HFFc6 (cell line): ENCODE measurements at regions not wholly inside any gene's neighbourhood (a gene's known extent, or its start where the extent isn't known, plus 50 kb on each side); places are given as distances from the start of the nearest gene placed in this dataset.

Experiments used
- DNase-seq: peaks from one replicate; pipeline ENCODE4 v3.0.0-alpha.2; 2018
- H3K27ac Mint-ChIP-seq: 2 replicates; pipeline ENCODE4 v1.8.0; 2020; ENCODE audit warnings: mild to moderate bottlenecking, mixed read lengths
- H3K27me3 Mint-ChIP-seq: 2 replicates; pipeline ENCODE4 v1.8.0; 2021; ENCODE audit warnings: mild to moderate bottlenecking, moderate library complexity, mixed read lengths; ENCODE audit not compliant: insufficient read depth
- H3K36me3 Mint-ChIP-seq: 2 replicates; pipeline ENCODE4 v1.8.0; 2021; ENCODE audit warnings: low read depth, mixed read lengths
- H3K4me1 Mint-ChIP-seq: 2 replicates; pipeline ENCODE4 v1.8.0; 2020; ENCODE audit warnings: low read depth, mixed read lengths
- H3K4me3 Mint-ChIP-seq: 2 replicates; pipeline ENCODE4 v1.8.0; 2020; ENCODE audit warnings: mild to moderate bottlenecking, moderate library complexity, mixed read lengths
- H3K9me3 Mint-ChIP-seq: 2 replicates; pipeline ENCODE4 v1.8.0; 2020; ENCODE audit warnings: mild to moderate bottlenecking, mixed read lengths
- CTCF ChIP-seq: fragments of 200-600 bp; sonication (generic); IDR thresholded peaks from 2 replicates; pipeline ENCODE4 v1.5.0; 2021; ENCODE audit warnings: antibody characterized with exemption, mild to moderate bottlenecking

- Mint-ChIP-seq H3K4me1 (no peaks in the 10 kb centered on the region), H3K4me3 (no peak overlapping the region), H3K9me3 (peaks cover 69% of the 10 kb centered on the region), H3K27ac (no peak overlapping the region), H3K36me3 (peaks cover 18% of the 10 kb centered on the region; the same call in 1 of the 2 replicates), H3K27me3 (peaks cover 1% of the 10 kb centered on the region)
- TF ChIP-seq CTCF: no peak
- DNase-seq: no peak
Measured at GRCh38 chr22:34000879-34001526, 80.7 kb upstream of the LARGE1 start.

- H3K27ac Mint-ChIP-seq: no peak overlapping the region
- H3K4me1 Mint-ChIP-seq: no peaks in the 10 kb centered on the region
- no peak for TF ChIP-seq CTCF
- DNase-seq: no peak
- no peak overlapping the region for H3K4me3 Mint-ChIP-seq
- peaks cover 18% of the 10 kb centered on the region; the same call in 1 of the 2 replicates for H3K36me3 Mint-ChIP-seq
- H3K27me3 Mint-ChIP-seq: peaks cover 1% of the 10 kb centered on the region
- H3K9me3 Mint-ChIP-seq: peaks cover 71% of the 10 kb centered on the region
Measured at GRCh38 chr22:34001701-34002466, 81.6 kb upstream of the LARGE1 start.

DNA sequence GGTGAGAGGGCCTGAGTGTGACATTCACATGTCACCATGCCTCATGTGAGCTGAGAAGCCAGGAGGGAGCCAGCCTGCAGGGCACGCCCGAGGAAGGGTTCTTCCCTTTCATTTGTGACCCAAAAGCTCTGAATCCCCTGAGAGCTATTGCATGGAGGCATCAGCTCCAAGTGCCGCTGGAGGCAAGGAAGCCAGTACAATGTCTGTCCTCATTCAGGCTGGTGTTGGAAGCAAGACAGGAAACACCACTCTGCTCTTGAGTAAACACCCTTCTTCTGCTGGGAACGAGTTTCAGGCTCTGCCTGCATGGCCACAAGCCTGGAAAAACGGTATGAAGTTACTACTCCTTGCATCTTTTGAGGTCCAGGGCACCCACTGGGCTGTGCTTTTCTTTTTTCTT lies 83.8 kb upstream of the LARGE1 start:
- Mint-ChIP-seq H3K9me3 (peaks cover 69% of the 10 kb centered on the region), H3K27ac (no peak overlapping the region), H3K27me3 (no peaks in the 10 kb centered on the region; the same call in none of the 2 replicates), H3K4me3 (no peak overlapping the region), H3K36me3 (peaks cover 23% of the 10 kb centered on the region; the same call in 1 of the 2 replicates), H3K4me1 (no peaks in the 10 kb centered on the region)
- DNase-seq: no peak
- no peak for TF ChIP-seq CTCF

DNA sequence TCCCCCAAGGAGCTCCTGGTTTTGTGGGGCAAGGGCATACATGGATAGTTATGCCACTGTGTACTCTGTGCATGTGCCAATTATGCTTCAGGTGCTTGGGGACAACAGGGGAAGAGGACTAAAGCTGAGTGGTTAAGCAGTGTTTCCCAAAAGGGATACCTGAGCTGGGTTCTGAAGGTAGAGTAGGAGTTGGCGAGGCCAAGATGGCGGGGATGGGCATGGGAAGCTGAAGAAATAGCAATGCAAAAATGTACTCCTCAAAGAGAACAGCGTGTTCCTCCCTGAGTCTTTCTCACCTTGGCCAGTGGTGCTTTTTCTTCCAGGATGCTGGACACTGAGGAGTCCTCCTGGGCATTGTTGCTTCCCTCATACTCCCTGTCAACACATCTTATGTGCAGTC lies 90.0 kb upstream of the LARGE1 start:
- Mint-ChIP-seq H3K4me1 (no peaks in the 10 kb centered on the region), H3K9me3 (peaks cover 71% of the 10 kb centered on the region), H3K27ac (no peak overlapping the region), H3K4me3 (no peak overlapping the region), H3K27me3 (no peaks in the 10 kb centered on the region; the same call in 1 of the 2 replicates), H3K36me3 (peaks cover 7% of the 10 kb centered on the region; the same call in 1 of the 2 replicates)
- no peak for DNase-seq
- TF ChIP-seq CTCF: no peak

GRCh38 chr22:34015642-34016041 lies 95.4 kb upstream of the LARGE1 start:
- Mint-ChIP-seq H3K9me3 (peaks cover 76% of the 10 kb centered on the region), H3K4me3 (no peak overlapping the region)

More at GRCh38 chr22:34015642-34016041, 95.4 kb upstream of the LARGE1 start:
- DNase-seq: no peak
- H3K4me1 Mint-ChIP-seq: no peaks in the 10 kb centered on the region
- no peak for TF ChIP-seq CTCF
- no peak overlapping the region for H3K27ac Mint-ChIP-seq
- no peaks in the 10 kb centered on the region for H3K36me3 Mint-ChIP-seq
- H3K27me3 Mint-ChIP-seq: no peaks in the 10 kb centered on the region
